ENCODE measurements at regions not wholly inside any gene's neighbourhood (a gene's known extent, or its start where the extent isn't known, plus 50 kb on each side); places are given as distances from the start of the nearest gene placed in this dataset.

- no peak for DNase-seq (ENCODE audit: low spot score)
- H3K27me3 ChIP-seq (replicated peaks; ENCODE audit: insufficient read depth, low read depth, low read length, poor library complexity), result no peaks in the 10 kb centered on the region
- no peaks in the 10 kb centered on the region for H3K4me1 ChIP-seq (ENCODE audit: insufficient read depth, low read length, poor library complexity, severe bottlenecking)
- intact Hi-C loops (cut with micrococcal nuclease; ENCODE audit: unreplicated experiment), result no loop called here
- H3K27ac ChIP-seq (ENCODE audit: low read depth, low read length, poor library complexity, severe bottlenecking), result no peak overlapping the region
- H3K4me3 ChIP-seq (ENCODE audit: low read depth, low read length, poor library complexity, severe bottlenecking), result no peak overlapping the region
- no TSS peak for BruUV-seq (replicated peaks)
- H3K36me3 ChIP-seq (ENCODE audit: insufficient read depth, low read length, poor library complexity, severe bottlenecking), result no peaks in the 10 kb centered on the region
- POLR2A ChIA-PET (ENCODE audit: low non-redundant PET), result no interaction called here
- H3K9me3 ChIP-seq (ENCODE audit: low read depth, low read length, poor library complexity, severe bottlenecking), result no peaks in the 10 kb centered on the region
- TF ChIP-seq CTCF (conservative IDR thresholded peaks at IDR 0.05; ENCODE audit: low read depth, low read length), result no peak
- TF ChIP-seq EZH2 (IDR thresholded peaks at IDR 0.05; ENCODE audit: borderline replicate concordance, low read depth, low read length, poor library complexity, severe bottlenecking), result no peak
- CTCF ChIA-PET, result no interaction called here
Observed at GRCh38 chr3:72127224-72127612, 342.3 kb upstream of the PROK2 start.

GRCh38 chr3:72126441-72127223, 341.7 kb upstream of the PROK2 start:
- Histone ChIP-seq H3K36me3 (ENCODE audit: insufficient read depth, low read length, poor library complexity, severe bottlenecking) (no peaks in the 10 kb centered on the region), H3K27me3 (replicated peaks; ENCODE audit: insufficient read depth, low read depth, low read length, poor library complexity) (no peaks in the 10 kb centered on the region), H3K9me3 (ENCODE audit: low read depth, low read length, poor library complexity, severe bottlenecking) (no peaks in the 10 kb centered on the region), H3K27ac (ENCODE audit: low read depth, low read length, poor library complexity, severe bottlenecking) (no peak overlapping the region), H3K4me1 (ENCODE audit: insufficient read depth, low read length, poor library complexity, severe bottlenecking) (no peaks in the 10 kb centered on the region), H3K4me3 (ENCODE audit: low read depth, low read length, poor library complexity, severe bottlenecking) (no peak overlapping the region)
- intact Hi-C loops (cut with micrococcal nuclease; ENCODE audit: unreplicated experiment), result no loop called here
- no TSS peak for BruUV-seq (replicated peaks)
- ChIA-PET CTCF (no interaction called here), POLR2A (ENCODE audit: low non-redundant PET) (no interaction called here)
- TF ChIP-seq CTCF (conservative IDR thresholded peaks at IDR 0.05; ENCODE audit: low read depth, low read length) (no peak), EZH2 (IDR thresholded peaks at IDR 0.05; ENCODE audit: borderline replicate concordance, low read depth, low read length, poor library complexity, severe bottlenecking) (no peak)
- DNase-seq (ENCODE audit: low spot score), result no peak

- Histone ChIP-seq H3K36me3 (ENCODE audit: insufficient read depth, low read length, poor library complexity, severe bottlenecking) (no peaks in the 10 kb centered on the region), H3K4me1 (ENCODE audit: insufficient read depth, low read length, poor library complexity, severe bottlenecking) (no peaks in the 10 kb centered on the region), H3K27me3 (replicated peaks; ENCODE audit: insufficient read depth, low read depth, low read length, poor library complexity) (no peaks in the 10 kb centered on the region), H3K9me3 (ENCODE audit: low read depth, low read length, poor library complexity, severe bottlenecking) (no peaks in the 10 kb centered on the region), H3K27ac (ENCODE audit: low read depth, low read length, poor library complexity, severe bottlenecking) (no peak overlapping the region), H3K4me3 (ENCODE audit: low read depth, low read length, poor library complexity, severe bottlenecking) (no peak overlapping the region)
- POLR2A ChIA-PET (ENCODE audit: low non-redundant PET), result no interaction called here
- DNase-seq (ENCODE audit: low spot score), result no peak
- CTCF ChIA-PET, result no interaction called here
- intact Hi-C loops (cut with micrococcal nuclease; ENCODE audit: unreplicated experiment), result no loop called here
- no TSS peak for BruUV-seq (replicated peaks)
- TF ChIP-seq CTCF (conservative IDR thresholded peaks at IDR 0.05; ENCODE audit: low read depth, low read length) (no peak), EZH2 (IDR thresholded peaks at IDR 0.05; ENCODE audit: borderline replicate concordance, low read depth, low read length, poor library complexity, severe bottlenecking) (no peak)
Observed at GRCh38 chr3:72123908-72124441, 339.0 kb upstream of the PROK2 start.
